Stimulated activated CD4-positive, alpha-beta T cell treated with anti-CD3 and anti-CD28 coated beads, Interleukin-4, amount 100 ng/mL, for 24 hours (primary cell): ENCODE measurements at regions not wholly inside any gene's neighbourhood (a gene's known extent, or its start where the extent isn't known, plus 50 kb on each side); places are given as distances from the start of the nearest gene placed in this dataset.
"Not testable (repeated sequence)": the region's sequence is repeated elsewhere in the genome, so short reads cannot be mapped to it uniquely, and the experiment has no call there.

Source experiments
- DNase-seq: peaks from one replicate; pipeline ENCODE4 v3.0.0-alpha.2; 2020

DNA sequence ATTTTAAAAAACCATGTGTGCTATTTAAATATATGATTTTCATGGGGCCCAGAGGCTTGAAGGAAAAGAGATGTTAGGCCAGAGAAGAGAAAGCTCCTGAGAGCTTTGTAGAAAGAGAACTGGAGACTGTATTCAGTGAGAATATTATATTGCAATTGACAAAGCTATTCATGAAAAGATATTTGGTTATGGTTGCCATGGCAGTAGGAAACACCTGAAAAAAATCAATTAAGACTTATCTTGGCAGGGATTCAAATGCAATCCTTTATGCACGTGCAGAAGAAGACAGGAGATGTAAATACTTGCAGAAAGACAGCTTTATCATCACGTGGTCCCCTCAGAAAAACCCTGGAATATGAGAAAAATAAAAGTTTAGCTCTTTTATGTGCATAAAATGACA is 636.0 kb upstream of the TBL1XR1 start:
- no peak for DNase-seq

DNA sequence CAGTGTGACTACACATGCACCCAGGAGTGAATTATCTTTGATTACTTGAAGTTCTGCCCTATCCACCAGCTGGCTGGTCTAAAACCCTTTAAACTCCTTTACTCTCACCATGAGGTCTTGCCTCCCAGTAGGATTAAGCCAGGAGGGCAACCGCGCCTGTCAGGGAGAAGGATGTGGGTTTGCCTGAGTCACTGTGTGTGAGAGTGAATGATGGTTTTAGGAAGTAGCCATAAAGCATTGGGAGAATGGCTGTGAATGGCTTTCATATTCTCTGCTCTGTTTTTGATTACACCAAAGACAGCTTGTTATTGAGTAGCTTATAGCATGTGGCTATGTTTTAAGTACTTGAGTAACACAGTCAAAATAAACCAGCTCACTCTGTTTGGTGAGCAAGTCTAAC is 637.7 kb upstream of the TBL1XR1 start:
- no peak for DNase-seq

DNA sequence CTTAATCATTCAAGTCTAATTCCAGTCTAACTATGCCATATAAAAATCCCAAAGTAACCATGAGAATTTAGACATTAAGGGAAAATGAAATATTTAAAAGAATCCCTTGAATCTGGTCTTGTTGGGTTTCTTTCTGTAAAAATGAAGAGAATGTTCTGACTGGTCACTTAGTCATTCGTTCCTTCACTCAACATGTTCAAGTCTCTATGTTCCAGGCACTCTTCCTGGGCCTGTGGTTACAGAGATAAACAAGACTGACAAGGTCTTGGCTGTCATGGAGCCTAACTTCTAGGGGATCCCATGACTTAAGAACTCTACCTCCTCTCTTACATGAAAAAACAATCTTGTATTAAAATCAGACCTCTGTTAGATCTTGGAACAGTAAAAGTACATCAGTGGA is 638.6 kb upstream of the TBL1XR1 start:
- no peak for DNase-seq

DNA sequence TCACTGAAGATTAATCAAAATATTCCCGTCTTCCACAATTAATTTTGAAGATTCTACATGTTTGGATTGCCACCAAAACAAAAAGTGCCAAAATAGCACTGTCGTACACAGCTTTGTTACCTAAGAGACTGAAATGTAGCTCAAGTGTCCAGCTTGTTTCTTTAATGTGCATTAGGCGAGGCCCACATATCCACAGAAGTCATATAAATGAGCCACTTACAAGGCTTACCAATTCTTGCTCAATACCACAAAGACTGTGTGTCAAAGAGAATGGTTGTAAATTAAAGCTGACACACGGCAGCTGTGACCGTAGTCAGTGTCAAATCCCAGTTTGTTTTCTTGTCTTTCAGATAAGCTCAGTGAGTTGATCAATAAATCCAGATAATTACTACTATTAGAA is 639.4 kb upstream of the TBL1XR1 start:
- DNase-seq, result no peak

DNA sequence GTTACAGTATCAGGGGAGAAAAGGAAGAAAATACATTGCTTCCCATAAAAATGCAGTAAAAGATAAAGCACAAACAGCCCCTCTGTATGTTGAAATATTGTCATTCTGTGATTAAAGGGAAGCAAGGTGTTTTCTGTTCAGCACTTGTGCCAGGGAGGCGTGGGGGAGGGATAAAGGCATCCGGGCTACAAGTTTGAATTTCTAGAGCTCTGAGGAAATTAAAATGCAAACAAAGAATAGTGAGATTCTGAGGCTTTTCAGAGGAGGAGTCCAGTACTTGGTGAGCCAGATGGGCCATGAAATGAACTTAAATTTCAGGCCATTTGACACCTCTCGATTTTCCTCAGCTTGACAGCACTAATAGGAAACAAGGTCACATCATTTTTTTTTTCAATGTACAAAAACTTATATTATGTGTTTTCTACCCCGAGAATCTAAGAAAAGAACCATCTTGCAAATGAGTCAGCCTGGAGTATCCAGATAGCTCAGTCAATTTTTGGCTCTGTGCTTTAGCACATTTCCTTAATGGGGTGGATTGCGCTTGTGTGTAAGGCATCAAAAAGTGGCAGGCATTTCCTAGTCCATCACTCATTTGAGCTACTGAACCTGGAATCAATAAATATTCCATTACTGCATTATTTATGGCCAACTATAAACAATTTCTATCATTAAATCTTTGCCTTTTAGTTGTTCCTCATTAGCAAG is 640.8 kb upstream of the TBL1XR1 start:
- no peak for DNase-seq

DNA sequence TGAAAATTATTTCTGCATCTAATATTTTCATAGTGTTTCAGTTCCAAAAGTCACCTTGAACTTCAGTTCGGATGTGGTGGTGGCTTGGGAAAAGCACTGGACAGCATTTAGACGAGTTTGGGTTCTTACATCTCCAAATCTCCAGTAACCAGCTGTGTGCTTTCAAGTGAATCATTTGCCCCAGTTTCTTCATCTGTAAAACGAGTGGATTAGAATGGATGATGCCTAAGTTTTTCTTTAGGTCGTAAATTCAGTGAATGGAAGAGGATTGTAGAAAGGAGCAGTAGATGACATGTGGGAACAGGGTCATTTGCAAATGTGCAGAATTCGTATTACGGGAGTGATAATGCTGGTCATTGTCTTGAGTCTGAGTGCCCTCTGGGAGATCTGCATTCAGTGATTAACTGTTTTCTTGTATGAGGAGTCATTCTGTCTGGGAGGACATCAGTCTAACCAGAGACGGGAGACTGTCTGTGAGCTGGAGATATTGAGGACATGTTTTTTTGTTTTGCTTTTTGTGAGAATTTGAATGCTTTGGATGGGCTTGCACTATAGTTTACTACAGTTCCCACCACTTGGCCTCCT is 641.6 kb upstream of the TBL1XR1 start:
- no peak for DNase-seq

DNA sequence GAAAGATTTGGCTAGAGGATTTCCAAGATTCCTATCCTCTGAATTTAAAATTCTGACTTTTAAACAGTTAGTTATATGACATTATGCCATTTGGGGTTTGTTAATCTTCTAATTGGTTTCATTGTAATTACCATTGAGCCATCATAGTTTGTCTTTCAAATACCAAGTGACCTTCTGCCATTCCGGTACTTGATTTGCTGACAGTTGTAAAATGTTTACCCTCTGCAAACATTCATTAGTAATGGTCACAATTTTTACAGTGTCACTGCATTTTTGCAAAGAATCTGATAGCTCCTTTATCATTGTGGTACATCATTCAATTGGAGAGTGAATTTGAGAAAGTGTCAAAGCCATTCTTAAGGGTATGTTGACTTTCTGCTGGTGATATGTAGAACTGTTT is 645.0 kb upstream of the TBL1XR1 start:
- DNase-seq, result no peak

DNA sequence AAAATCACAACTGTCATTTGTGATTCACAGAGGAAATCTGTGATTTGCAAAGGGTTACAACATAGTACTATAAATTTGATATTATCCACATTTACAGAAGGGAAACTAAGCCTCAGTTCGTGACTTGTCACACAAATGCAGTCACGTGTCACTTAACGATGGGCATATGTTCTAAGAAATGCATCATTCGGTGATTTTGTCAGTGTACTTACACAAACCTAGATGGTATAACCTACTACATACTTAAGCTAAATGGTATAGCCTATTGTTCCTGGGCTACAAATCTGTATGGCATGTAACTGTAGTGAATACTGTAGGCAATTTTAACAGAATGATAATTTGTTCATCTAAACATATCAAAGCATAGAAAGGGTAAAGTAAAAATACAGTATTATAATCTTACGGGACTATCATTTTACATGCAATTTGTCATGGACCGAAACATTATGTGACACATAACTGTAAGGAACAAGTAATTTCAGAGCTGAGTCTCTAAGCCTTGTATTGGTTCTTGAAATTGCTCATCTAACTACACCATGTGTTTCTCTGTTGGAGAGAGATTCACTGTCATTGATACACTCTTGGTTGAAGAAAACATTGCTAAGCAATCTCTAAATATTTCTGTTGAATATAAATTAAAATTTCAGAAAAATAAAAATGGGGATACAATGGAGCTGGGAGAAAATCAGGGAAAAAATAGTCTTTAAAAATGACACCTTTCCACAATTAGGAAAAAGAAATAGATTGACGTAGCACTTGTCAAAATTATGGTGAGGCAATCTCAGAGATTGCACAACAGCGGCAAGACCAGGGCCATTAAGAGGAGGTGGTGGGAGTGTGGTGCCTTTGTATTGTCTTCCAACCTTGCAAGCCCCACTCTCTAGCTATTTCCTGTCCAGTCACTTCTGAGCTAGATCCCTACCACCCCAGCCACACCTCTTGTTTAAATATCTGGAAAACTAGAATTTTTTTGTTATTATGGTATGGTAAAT is 645.8 kb upstream of the TBL1XR1 start:
- no peak for DNase-seq

DNA sequence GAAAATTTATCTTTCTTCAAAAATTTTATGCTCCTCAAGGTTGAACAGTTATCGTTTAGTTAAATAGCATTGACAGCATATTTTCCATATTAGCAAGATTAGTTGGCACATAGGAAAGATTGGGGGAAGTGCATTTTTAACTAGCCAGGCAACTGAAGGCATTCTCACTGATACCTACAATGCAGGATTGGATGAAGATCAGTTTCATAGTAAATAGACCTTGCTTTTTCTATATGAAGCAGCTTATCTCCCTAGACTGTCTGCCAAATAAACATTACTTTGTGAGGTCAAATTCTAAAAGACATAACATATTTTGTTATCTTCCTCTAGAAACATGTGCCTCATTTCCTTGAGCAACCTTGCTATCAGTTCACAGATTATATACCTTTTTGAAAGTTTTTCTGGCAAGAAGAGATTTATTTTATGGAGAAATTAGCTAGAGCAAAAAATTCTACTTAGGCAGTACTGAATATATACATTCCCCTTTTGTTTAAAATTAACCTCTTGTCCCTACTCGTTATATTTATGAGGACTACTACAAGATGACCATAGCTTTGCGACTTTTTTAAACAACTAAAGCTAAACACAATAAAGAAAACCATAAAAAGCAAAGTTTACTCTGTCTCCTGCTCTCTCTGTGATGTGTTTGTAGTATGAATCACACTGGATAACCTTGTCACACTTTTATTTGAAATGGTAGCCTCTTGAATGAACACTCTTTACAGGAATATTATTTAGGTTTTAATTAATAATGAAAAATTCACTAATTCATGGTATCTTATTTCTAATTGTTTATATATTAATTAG is 654.9 kb upstream of the TBL1XR1 start:
- no peak for DNase-seq

DNA sequence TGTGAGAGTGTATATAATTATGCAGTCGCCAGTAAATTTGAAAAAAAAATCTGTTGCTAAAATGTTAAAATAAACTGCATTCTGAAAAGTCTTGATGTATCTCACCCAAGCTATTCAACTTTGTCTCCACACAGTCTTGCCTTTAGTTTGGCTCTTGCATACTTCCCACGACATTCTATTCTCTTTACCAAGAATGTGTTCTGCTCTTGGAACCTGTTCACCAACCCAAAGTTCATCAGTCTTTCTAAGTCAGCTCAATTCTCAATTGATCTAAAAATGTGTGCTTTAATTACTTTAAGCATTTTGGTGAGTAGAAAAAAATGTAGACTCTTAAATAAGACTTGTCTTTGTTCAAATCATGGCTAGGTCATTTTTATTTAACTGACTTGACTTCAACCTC is 657.7 kb upstream of the TBL1XR1 start:
- no peak for DNase-seq

DNA sequence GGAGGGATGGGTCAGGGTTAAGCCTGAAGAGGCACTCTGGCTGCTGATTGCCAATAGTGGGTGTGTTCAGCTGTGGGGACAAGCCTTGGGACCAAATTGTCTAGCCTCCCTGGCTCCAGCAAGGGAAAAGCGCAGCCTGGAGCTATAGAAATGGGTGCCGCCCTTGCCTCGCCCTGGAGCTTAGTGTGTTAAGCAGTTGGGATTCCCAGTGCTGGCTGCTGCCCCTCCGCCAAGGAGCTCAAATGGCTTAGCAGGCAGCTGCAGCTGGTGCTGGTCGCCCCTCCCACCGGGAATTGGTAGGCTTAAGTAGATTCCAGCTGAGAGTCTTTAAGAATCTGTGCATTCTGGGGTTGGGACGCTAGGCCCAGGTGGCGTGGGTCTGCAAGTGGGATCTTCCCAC is 662.9 kb upstream of the TBL1XR1 start:
- no peak for DNase-seq

DNA sequence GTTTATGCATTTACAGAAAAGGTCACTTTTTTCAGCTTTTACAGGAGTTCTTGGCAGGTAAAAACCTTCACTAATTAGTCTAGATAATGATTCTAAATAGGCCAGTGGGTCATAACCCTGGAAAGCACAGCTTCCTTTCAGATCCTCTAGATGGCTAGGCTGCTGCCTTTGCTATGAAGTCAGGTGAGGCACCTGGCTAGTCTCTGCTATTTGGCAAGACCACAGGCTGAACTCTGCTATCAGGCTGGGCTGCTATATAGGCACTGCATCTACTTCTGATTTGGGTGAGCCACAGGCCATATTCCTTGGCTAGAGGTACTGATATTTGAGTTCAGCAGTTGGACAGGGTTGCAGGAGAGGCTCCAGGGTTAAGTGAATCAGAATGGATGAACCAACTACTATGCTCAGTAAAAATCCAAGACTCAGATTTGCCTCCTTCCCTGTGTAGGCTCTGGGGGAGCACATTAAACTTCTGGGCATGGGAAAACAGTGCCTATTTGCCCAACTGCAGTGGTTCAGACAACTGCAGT is 665.7 kb upstream of the TBL1XR1 start:
- DNase-seq, result no peak

DNA sequence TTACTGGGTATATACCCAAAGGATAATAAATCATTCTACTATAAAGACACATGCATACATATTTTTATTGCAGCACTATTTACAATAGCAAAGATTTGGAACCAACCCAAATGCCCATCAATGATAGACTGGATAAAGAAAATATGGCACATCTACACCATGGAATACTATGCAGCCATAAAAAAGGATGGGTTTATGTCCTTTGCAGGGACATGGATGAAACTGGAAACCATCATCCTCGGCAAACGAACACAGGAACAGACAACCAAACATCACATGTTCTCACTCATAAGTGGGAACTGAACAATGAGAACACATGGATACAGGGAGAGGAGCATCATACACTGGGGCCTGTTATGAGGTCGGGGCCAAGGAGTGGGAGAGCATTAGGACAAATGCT is 665.0 kb upstream of the KCNMB2 start:
- DNase-seq, result not testable (repeated sequence)

DNA sequence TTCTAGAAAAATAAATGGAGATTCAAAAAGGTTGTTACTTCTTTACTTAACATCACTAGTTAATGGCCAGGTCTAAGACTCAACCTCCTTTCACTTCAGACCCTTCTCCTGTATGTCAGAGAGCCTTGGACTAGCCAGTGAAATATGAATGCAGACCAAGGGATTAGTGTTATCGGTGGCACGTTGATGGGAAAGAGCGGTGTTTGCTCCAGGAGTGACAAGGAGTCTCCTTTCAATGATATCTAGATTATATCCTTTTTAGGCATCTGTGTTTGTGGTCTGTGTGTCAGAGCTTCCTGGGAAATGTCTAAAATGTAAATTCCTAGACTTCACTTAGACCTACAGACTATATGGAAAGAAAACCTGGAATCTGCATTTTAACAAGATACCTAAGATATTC is 658.0 kb upstream of the KCNMB2 start:
- DNase-seq, result no peak

DNA sequence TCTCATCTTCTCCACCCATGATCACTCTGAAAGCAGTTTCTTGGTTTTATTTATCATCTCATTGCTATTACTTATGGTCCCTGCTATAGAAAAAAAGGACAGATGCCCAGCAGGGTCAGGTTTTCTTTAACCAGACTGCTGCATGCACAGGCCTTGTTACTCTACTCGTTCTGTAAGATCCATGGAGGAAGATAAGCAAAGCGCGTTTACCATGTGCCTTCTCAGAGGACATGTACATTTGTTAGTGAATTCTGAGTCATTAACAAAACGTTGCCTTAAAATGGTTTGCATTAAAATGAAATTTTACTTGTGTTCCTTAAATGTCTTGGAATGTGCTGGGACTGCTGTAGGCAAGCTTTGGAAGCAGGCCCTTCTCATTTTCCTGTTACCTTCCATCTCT is 657.3 kb upstream of the KCNMB2 start:
- DNase-seq, result no peak

DNA sequence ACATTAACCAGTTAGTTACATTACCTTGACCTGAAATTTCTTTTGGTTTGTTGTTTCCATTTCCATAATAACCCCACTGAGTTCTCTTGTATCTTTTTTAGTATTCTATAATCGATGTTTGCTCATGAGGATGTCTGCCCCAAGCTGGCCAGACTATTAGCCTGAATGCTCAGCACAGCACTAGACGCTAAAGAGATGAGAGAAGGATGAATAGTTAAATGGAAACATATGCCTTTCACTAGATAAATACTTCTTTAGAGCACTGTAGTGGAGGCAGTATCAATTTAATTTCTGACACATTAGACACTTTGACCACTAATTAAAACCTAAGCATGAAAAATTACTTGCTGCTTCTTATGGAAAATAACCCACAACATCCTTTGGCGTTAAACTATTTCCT is 654.9 kb upstream of the KCNMB2 start:
- DNase-seq, result no peak

DNA sequence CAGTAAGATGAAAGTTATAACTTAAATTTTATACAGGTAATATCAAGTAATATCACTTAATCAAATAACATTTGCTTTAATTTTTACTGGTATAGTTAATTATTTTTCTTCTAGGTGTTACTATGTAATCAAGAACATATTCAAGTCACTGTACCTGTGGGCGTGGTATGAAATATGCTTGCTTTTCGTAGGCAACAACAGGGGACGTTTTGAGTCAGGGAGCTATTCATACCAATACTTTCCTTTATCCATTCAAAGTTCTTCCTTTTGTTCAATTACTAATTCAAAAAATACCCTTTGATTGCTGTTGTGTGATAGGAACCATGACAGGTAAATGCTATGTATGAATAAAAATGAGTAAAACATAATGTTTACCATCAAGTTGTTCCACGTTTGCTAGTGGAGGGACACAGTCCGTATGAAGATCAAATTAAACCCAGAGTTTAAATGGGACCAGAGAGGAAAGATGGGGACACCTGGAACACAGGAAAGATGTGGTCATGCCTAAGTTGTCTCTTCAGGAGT is 654.0 kb upstream of the KCNMB2 start:
- DNase-seq, result peak; percentile 27

DNA sequence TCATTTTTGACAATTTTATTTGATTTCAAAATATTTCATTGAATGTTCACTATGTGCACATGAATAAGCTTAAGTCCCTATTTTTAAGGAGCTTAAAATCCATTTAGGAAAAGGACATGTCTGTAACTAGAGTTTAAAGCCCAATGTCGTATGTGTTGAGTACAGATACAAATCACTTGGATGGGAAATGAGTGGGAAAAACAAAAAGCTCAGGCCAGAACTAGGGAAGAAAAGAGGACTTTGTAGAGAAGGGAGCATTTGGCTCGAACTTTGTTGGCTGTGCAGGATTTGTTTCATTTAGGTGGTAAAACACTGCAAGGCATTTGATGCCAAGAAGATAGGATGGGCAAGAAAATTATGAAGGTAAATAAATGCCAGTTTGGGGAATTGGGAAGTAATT is 653.1 kb upstream of the KCNMB2 start:
- no peak for DNase-seq

DNA sequence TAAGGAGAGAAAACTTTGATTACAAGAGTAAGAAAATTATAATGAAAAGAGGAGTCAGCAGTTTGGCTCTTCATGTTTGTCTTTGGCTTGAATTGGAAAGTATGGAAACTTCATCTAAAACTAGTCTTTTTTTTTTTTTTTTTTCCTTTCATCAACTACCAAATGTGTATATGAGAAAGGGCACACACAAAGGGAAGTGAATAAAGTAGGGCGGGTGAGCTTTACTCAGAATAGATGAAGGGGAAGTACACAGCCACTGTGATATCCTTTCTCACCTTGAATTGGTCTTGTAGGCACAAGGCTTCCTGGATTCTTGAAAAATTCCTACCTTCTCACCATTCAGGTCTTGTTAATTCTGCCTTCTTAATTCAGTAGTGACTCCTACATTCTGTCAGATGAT is 652.3 kb upstream of the KCNMB2 start:
- DNase-seq, result no peak

DNA sequence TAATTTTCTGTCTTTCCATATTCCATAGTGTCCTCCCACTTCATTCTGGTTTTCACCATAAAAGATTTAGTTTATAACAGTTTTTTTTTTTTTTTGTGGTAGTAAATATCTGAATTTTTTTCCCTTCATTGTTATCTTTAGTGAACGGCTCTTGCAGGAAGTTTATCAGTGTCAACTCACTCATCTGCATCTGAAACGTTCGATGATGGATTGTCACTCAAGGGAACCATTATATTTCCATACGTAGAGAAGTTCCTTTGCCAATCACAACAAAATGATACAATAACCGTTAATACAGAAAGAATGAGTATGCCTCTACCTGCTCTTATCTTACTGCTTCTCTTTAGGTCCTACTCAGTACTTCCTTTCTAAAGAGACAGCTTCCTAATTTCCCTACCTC is 651.2 kb upstream of the KCNMB2 start:
- no peak for DNase-seq

DNA sequence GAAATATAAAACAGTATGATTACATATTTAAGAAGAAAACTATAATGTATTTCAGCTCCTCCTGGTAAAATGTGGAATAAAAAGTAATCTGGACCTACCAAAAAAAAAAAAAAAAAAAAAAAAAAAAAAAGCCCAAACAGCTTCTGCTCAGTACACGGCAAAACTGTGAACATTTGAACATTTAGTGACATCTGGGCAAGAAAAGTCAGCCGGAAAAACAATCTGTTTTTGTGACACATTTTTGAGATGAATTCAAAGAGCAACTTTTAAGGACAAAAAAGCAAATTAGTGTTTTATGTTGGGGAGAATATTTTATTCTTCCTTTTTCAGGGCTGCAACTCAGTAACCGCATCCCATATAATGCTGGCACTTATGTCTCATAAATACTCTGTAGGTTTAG is 649.7 kb upstream of the KCNMB2 start:
- DNase-seq, result no peak

DNA sequence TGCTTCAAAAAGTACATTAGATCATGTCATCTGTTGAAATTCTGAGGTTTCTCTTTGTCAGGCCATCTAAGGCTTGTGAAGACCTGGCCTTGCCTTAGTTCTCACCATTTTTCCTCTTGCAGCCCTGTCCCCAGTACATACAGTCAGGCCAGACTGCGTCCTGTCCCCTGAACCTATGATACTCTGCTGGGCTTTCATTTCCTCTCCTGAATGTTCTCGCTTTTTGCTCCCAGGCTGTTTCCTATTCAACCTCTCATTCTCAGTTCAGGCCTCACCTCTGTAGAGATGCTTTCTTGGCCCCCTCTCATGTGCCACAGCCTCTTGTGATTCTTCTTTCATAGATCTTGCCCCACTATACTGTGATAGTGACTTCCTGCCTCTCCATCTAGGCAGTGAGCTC is 648.8 kb upstream of the KCNMB2 start:
- no peak for DNase-seq

DNA sequence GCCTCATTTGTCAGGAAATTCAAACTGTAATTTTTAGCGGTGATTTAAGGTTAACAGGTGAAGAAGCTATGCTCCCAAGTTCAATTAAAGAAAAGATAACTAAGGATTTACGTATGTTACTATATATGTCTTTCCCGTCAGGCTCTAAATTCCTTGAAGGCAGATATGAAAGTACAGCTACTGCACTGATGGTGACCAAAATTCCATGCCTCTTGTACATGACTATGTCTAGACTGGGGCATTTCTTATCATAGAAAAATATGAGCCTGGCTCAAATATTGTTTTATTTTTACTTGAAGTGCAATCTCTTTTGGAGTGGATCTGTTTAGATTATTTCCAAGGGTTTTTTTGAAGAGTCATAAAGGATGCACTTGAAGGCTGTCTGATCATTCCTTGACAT is 647.1 kb upstream of the KCNMB2 start:
- DNase-seq, result no peak
